ENCODE measurements at regions not wholly inside any gene's neighbourhood (a gene's known extent, or its start where the extent isn't known, plus 50 kb on each side); places are given as distances from the start of the nearest gene placed in this dataset.

DNA sequence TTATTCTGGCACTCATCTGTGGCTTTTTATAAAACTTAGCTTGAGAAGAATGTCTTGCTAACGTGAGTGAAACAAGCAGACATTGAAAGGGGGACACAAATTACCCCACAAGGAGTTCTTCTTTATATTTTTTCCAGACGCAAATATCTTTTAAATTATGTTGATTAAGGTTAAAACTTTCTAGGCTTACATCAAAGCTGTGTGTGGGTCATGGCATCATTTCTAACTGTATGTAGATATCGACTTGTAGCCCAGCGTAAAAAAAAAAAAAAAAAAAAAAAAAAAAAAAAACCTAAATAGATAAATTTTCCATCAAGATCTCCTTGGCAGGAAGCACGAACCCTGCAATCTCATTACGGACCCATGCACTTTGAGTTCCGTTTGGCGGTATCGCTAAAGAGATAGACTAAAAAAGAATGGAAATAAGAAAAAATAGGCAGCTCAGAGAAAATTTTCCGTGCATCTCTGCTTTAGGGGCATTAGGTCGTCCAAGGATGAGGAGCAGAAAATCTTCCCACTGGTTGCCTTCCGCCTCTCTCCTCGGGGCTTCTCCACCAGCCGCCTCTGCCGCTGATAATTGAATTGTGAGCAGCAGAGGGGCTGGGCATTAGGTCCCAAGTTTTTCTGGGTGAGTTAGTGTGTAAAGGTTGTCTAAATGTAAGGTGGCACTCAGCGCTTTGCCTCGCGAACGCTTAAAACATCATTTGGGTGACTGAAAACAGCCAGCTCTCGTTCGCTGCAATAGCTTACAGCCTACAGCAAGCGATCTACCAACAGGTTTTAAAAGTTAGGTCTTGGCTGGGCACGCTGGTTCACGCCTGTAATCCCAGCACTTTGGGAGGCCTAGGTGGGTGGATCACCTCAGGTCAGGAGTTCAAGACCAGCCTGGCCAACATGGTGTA is 194.0 kb downstream of the TRIM27 start:
- in situ Hi-C loops (cut with HindIII; ENCODE audit: low sequenced_read_pairs), result loop anchor here (5.0 kb wide), 1 partner anchor 83 kb away; no protein-coding TSS in a partner anchor

DNA sequence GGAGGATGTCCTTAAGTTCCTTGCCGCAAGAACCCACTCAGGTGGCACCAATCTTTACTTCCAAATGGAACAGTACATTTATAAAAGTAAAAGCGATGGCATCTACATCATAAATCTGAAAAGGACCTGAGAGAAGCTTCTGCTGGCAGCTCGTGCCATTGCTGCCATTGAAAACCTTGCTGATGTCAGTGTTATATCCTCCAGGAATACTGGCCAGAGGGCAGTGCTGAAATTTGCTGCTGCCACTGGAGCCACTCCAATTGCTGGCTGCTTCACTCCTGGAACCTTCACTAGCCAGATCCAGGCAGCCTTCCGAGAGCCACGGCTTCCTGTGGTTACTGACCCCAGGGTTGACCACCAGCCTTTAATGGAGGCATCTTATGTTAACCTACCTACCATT is 191.7 kb downstream of the TRIM27 start:
- in situ Hi-C loops (cut with HindIII; ENCODE audit: low sequenced_read_pairs), result loop anchor here (5.0 kb wide), 1 partner anchor 80 kb away; no protein-coding TSS in a partner anchor

DNA sequence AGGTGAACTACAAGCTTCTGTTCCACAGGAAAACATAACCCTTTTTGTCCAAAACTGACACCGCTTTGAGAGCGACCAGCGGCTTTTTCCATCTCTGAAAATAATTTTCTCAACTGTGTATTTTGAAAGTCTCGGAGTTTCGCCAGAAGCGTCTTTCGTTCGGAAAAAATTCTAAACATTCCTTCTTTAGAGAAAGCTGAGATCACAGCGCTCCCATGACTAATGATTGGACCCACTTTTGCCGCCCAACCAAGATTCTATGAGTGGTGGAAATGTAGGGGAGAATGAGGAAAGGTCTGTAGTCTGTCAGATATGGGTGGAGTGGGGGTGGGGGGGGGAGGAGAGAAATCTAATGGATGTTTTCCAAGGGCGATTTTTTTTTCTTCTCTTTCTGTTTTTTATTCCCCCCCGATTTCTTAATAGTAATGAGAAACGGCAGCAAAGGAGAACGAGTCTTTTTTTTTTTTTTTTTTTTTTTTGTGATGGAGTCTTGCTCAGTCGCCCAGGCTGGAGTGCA is 189.3 kb downstream of the TRIM27 start:
- in situ Hi-C loops (cut with HindIII; ENCODE audit: low sequenced_read_pairs), result loop anchor here (5.0 kb wide), 1 partner anchor 78 kb away; no protein-coding TSS in a partner anchor

DNA sequence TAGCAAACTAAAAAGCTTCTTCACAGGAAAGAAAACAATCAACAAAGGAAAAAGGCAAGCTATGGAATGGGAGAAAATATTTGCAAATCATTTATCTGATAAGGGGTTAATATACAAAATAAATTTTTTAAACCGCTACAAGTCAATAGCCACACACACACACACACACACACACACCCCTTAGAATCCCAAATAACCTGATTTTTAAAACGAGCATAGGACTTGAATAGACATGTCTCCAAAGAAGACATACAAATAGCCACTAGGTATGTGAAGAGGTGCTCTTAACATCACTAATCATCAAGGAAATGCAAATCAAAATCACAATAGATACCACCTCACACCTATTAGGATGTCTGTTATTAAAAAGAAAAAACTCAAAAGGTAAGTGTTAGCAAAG is 187.7 kb downstream of the TRIM27 start:
- in situ Hi-C loops (cut with HindIII; ENCODE audit: low sequenced_read_pairs), result no loop called here

DNA sequence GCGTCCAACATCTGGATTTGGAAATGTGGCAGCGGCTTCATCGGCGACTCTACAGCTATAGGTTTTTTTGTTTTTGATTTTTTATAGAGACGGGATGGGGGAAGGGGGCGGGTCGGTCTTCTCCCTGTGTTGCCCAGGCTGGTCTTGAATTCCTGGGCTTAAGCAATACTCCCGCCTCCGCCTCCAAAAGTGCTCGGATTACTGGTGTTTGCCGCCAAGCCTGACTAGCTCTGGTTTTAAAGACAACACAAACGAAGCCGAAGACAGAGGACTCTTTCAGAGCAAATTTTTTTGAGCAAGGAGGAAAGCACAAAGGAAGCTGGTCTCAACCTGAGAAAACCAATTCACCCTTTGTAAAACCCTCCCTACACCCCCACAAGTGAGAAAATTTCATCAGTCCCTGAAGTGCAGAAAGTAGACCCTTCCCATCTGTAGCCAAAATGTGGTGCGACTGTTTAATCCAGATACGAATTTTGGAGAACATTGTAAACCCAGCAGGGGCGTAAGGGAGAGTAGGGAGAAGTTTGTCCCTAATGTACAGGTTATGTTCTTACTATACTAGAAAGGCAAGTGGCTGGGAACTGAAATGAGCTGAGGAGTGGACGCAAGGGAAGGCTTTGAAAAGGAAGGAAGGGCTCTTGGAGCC is 185.9 kb downstream of the TRIM27 start:
- in situ Hi-C loops (cut with HindIII; ENCODE audit: low sequenced_read_pairs), result no loop called here

DNA sequence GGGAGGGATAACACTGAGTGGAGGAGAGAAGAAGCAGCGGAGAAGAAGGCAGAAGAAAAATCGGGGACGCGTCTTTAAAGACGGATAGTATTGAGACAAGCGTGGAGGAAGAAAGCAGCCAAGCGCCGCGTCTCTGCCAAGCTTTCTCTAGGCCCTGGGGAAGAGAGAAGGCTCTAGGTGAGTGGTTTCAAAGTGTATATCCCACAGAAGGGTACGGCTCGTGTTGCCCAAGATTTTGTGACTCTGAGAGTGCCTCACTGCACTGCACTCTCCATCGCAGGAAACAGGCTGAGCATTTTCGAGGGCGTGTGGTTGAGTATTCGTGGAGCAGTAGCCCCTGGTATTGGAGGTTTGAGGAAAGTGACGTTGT is 185.4 kb downstream of the TRIM27 start:
- in situ Hi-C loops (cut with HindIII; ENCODE audit: low sequenced_read_pairs), result no loop called here

- in situ Hi-C loops (cut with HindIII; ENCODE audit: low sequenced_read_pairs), result no loop called here
These were observed 182.4 kb downstream of the TRIM27 start for GRCh38 chr6:28741363-28741762.

DNA sequence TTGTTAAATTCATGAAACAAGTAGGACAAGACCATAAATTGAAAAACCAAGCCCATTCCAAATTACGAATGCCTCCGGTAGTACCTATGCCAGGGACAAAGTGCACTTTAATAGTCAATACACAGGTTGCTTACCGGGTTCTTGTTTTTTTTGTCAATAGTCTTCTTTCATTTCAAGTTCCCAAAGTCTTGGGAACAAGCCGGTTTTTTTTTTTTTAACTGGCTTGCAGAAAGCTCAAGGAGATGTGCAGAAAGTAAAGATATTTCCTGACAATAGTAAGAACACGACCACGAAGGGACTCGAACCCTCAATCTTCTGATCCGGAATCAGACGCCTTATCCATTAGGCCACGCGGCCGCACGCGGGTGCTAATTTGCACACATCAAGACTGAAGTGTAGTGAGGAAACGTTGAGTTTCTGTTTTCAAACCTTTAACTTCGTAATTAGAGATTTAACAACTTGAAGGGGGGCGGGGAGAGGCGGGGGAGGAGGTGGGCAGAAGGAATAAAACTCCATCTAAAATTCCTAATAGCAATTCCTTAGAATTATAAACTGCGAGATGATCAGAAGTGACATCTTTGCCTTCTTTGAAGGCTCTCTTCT is 181.0 kb downstream of the TRIM27 start:
- in situ Hi-C loops (cut with HindIII; ENCODE audit: low sequenced_read_pairs), result no loop called here

DNA sequence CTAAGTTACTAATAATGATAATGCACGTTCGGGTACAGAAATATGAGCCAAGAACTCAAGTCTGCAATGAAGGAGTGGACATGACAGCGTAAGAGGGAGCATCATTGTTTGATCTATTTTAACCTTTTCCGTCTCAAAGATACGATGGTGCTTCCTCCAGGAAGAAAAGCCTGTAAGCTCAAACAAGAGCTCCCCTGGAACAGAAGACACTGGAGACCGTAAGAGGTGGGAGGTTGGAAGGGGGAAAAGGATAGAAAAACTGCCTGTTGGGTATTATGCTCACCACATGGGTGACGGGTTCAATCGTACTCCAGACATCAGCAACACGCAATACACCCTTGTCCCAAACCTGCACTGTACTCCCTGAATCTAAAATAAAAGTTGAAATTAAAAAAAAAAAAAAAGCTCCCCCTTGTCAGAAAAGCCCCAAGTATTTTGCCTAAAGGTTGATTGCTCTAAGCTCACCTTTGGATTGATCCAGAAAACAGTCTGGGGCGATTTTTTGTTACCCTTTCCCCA is 180.5 kb downstream of the TRIM27 start:
- in situ Hi-C loops (cut with HindIII; ENCODE audit: low sequenced_read_pairs), result no loop called here

GRCh38 chr6:28747083-28747630 is 176.6 kb downstream of the TRIM27 start:
- in situ Hi-C loops (cut with HindIII; ENCODE audit: low sequenced_read_pairs), result no loop called here

DNA sequence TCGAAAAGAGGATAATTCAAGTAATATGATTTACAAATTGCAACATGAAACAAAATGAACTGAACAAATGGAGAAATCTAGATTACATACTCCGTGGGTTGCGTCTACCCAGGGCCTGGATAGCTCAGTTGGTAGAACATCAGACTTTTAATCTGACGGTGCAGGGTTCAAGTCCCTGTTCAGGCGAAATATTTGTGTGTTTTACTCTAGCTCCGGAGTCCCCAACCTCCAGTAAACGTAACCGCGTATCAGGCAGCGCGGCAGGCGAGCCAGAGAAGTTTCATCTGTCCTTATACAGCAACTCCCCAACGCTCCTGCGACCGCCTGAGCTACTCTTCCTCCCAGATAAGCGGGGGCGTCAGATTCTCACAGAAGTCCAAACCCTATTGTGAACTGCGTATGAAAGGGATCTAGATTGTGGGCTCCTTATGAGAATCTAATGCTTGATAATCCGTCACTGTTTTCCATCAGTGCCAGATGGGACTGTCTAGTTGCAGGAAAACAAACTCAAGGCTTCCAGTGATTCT is 176.1 kb downstream of the TRIM27 start:
- in situ Hi-C loops (cut with HindIII; ENCODE audit: low sequenced_read_pairs), result no loop called here

- in situ Hi-C loops (cut with HindIII; ENCODE audit: low sequenced_read_pairs), result no loop called here
These were observed 175.6 kb downstream of the TRIM27 start for GRCh38 chr6:28748192-28748591.

DNA sequence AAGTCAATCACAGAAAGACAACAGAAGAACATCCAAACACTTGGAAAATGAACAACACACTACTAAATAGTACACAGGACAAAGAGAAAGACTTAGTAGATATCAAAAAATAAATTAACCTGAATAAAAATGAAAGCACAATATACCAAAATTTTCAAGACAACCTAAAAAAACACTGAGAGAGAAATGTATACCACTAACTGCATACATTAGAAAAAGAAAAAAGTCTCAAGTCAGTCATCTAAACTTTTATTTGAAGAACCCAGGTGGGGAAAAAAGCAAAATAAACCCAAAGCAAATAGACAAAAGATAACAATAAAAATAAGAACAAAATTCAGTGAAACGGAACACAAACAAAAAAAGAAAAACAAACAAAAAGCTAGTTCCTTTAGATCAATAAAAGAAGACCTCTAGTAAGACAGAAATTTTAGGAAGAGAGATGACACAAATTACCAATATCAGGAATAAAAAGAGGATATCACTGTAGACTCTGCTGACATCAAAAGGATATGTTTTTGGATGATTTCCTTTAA is 172.8 kb downstream of the TRIM27 start:
- in situ Hi-C loops (cut with HindIII; ENCODE audit: low sequenced_read_pairs), result no loop called here

GRCh38 chr6:28751514-28751913 is 172.3 kb downstream of the TRIM27 start:
- in situ Hi-C loops (cut with HindIII; ENCODE audit: low sequenced_read_pairs), result no loop called here

- in situ Hi-C loops (cut with HindIII; ENCODE audit: low sequenced_read_pairs), result no loop called here
These were observed 171.8 kb downstream of the TRIM27 start for GRCh38 chr6:28751963-28752350.

DNA sequence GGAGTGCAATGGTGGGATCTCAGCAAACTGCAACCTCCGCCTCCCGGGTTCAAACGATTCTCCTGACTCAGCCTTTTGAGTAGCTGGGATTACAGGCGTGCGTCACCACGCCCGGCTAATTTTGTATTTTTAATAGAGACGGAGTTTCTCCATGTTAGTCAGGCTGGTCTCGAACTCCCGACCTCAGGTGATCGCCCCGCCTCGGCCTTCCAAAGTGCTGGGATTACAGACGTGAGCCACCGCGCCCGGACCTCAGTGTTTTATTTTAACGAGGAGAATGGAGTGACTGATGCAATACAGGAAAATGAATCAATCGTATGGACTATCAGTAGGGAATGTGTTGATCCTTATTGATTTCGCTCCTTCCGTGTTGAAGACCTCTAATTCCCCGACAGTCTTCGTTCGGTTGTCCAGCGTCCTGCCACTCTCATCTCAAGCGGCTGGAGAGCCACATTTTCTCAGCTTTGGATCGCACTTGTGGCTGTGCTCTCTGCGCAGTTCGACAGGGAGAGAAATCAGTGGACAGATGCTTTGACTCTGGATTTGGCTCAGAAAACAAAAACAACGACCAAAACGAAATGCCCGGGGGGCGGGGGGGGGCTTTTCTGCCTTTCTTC is 166.2 kb downstream of the TRIM27 start:
- in situ Hi-C loops (cut with HindIII; ENCODE audit: low sequenced_read_pairs), result no loop called here

- in situ Hi-C loops (cut with HindIII; ENCODE audit: low sequenced_read_pairs), result no loop called here
These were observed 165.6 kb downstream of the TRIM27 start for GRCh38 chr6:28758046-28758817.

GRCh38 chr6:28758818-28759235 is 165.0 kb downstream of the TRIM27 start:
- in situ Hi-C loops (cut with HindIII; ENCODE audit: low sequenced_read_pairs), result no loop called here

- in situ Hi-C loops (cut with HindIII; ENCODE audit: low sequenced_read_pairs), result loop anchor here (10.0 kb wide), 1 partner anchor 241 kb away; the partner anchor contains the start of gene ZNF311
These were observed 159.6 kb downstream of the TRIM27 start for GRCh38 chr6:28764014-28764723.
